ENCODE measurements at regions not wholly inside any gene's neighbourhood (a gene's known extent, or its start where the extent isn't known, plus 50 kb on each side); places are given as distances from the start of the nearest gene placed in this dataset.

DNA sequence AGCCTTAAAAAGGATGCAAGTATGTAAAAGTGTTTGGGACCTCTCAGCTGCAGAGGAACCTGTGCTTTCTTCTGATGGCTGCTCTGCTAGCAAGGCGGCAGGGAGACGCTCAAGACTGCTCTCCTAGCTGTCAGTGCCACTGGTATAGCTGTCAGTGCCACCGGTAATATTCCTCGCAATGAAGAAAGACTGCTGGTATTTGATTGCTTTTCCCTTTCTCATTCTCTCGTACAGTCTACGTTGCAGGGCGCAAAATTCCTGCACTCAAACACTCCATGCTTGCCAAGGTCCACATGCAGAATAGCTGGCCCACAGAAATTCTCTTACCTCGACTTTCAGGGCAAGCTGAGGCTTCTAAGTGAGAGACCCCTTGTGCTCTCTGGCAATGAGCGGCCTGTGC is 432.6 kb upstream of the KLF6 start:
- TF ChIP-seq, protein P1, sequence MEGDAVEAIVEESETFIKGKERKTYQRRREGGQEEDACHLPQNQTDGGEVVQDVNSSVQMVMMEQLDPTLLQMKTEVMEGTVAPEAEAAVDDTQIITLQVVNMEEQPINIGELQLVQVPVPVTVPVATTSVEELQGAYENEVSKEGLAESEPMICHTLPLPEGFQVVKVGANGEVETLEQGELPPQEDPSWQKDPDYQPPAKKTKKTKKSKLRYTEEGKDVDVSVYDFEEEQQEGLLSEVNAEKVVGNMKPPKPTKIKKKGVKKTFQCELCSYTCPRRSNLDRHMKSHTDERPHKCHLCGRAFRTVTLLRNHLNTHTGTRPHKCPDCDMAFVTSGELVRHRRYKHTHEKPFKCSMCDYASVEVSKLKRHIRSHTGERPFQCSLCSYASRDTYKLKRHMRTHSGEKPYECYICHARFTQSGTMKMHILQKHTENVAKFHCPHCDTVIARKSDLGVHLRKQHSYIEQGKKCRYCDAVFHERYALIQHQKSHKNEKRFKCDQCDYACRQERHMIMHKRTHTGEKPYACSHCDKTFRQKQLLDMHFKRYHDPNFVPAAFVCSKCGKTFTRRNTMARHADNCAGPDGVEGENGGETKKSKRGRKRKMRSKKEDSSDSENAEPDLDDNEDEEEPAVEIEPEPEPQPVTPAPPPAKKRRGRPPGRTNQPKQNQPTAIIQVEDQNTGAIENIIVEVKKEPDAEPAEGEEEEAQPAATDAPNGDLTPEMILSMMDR (IDR thresholded peaks at IDR 0.05) = no peak
- no peak for TF ChIP-seq POLR2A (IDR thresholded peaks at IDR 0.05)
- no peak for TF ChIP-seq POLR2AphosphoS5 (IDR thresholded peaks at IDR 0.05)
